ENCODE measurements at regions not wholly inside any gene's neighbourhood (a gene's known extent, or its start where the extent isn't known, plus 50 kb on each side); places are given as distances from the start of the nearest gene placed in this dataset.

DNA sequence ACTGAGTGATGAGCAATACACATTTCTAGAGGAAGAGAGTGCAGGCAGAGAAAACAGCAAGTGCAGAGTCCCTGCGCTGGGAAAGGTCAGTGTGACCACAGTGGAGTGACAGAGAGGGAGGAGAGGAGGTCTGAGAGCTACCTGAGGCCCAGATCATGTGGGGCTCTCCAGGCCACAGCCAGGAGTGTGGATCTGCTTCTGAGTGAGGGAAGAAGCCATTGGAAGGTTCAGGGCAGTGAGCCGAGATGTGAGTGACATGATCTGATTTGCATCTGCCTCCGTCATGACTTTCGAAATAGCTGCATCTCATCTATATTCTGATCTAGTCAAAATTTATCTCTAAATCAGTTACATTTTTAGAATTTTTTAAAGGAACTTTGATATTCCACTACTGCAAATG lies 367.1 kb downstream of the PREX1 start:
- TF ChIP-seq, protein P1, sequence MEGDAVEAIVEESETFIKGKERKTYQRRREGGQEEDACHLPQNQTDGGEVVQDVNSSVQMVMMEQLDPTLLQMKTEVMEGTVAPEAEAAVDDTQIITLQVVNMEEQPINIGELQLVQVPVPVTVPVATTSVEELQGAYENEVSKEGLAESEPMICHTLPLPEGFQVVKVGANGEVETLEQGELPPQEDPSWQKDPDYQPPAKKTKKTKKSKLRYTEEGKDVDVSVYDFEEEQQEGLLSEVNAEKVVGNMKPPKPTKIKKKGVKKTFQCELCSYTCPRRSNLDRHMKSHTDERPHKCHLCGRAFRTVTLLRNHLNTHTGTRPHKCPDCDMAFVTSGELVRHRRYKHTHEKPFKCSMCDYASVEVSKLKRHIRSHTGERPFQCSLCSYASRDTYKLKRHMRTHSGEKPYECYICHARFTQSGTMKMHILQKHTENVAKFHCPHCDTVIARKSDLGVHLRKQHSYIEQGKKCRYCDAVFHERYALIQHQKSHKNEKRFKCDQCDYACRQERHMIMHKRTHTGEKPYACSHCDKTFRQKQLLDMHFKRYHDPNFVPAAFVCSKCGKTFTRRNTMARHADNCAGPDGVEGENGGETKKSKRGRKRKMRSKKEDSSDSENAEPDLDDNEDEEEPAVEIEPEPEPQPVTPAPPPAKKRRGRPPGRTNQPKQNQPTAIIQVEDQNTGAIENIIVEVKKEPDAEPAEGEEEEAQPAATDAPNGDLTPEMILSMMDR (conservative IDR thresholded peaks at IDR 0.05), result no peak
- no peak for TF ChIP-seq ZFX (IDR thresholded peaks at IDR 0.05)

Measured in C4-2B (cell line).